Loucy (cell line): ENCODE measurements at regions not wholly inside any gene's neighbourhood (a gene's known extent, or its start where the extent isn't known, plus 50 kb on each side); places are given as distances from the start of the nearest gene placed in this dataset.

Source experiments
- CTCF ChIP-seq: fragments of 200-600 bp; sonication (generic); conservative IDR thresholded peaks from 2 replicates; pipeline ENCODE4 v1.5.1; 2014; ENCODE audit warnings: mild to moderate bottlenecking, antibody characterized with exemption, low read length
- EZH2phosphoT487 ChIP-seq: fragments of 200-600 bp; IDR thresholded peaks from 2 replicates; pipeline ENCODE4 v1.6.1; 2018; ENCODE audit warnings: antibody characterized with exemption, mild to moderate bottlenecking, moderate library complexity, borderline replicate concordance

DNA sequence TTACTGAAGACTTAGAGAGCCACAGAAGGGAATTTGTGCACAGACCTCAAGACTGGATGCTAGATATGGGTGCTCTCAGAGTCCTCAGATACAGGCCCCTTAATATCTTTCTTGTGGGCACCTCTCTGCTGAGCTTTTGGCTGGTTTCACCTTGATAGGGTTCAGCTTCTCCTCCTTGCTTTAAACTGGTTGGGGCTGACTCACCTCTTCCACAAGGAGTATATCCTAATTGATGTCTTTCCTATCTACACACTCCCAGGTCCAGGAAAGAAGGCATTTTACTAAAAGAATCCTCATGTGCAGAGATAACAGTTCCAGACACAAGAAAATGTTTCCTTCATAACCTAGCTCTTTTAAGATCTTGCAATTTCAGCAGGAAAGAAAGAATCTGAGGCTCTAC lies 284.4 kb downstream of the NDFIP2 start:
- TF ChIP-seq CTCF (no peak), EZH2phosphoT487 (no peak)
